ENCODE measurements at regions not wholly inside any gene's neighbourhood (a gene's known extent, or its start where the extent isn't known, plus 50 kb on each side); places are given as distances from the start of the nearest gene placed in this dataset.
A peak's percentile ranks its signal among the peaks of the same experiment; 100 is the strongest.

- Histone ChIP-seq H3K27me3 (ENCODE audit: control insufficient read depth, low read length) (no peaks in the 10 kb centered on the region), H3K4me3 (ENCODE audit: low read length) (no peak overlapping the region), H3K36me3 (ENCODE audit: control insufficient read depth, low read length) (peaks cover 96% of the 10 kb centered on the region), H3K4me2 (ENCODE audit: low read length) (peak overlapping the region; percentile 23; the same call in 1 of the 2 replicates), H3K27ac (ENCODE audit: low read depth, low read length) (no peak overlapping the region), H3K4me1 (ENCODE audit: control insufficient read depth, low read length) (peaks cover 33% of the 10 kb centered on the region), H3F3A (ENCODE audit: control insufficient read depth, insufficient read depth) (peaks cover 13% of the 10 kb centered on the region; the same call in 1 of the 2 replicates), H4K20me1 (ENCODE audit: control insufficient read depth, insufficient read depth, low read depth, low read length) (no peaks in the 10 kb centered on the region), H3K9me2 (replicated peaks; ENCODE audit: control insufficient read depth, low read length) (no peaks in the 10 kb centered on the region), H3K79me2 (ENCODE audit: control insufficient read depth, low read length) (0 out of 2 replicates have a peak, but pooled peaks cover 2% of the 10 kb centered on the region), H3K9me3 (ENCODE audit: control insufficient read depth, insufficient read depth, low read length) (peaks cover 8% of the 10 kb centered on the region)
- no peak for TF ChIP-seq CTCF (IDR thresholded peaks at IDR 0.05; ENCODE audit: low read depth, low read length, poor library complexity, severe bottlenecking)
- TF ChIP-seq EZH2phosphoT487 (IDR thresholded peaks at IDR 0.05; ENCODE audit: borderline replicate concordance, low read length) = no peak
Measured at GRCh38 chr12:25041006-25041741, 92.3 kb upstream of the BCAT1 start.

GRCh38 chr12:25040593-25040992 is 91.7 kb upstream of the BCAT1 start:
- Histone ChIP-seq H3K4me2 (ENCODE audit: low read length) (peak overlapping the region; percentile 23; the same call in 1 of the 2 replicates), H3F3A (ENCODE audit: control insufficient read depth, insufficient read depth) (peaks cover 13% of the 10 kb centered on the region; the same call in 1 of the 2 replicates), H3K9me3 (ENCODE audit: control insufficient read depth, insufficient read depth, low read length) (0 out of 2 replicates have a peak, but pooled peaks cover 3% of the 10 kb centered on the region), H3K4me3 (ENCODE audit: low read length) (no peak overlapping the region), H3K9me2 (replicated peaks; ENCODE audit: control insufficient read depth, low read length) (no peaks in the 10 kb centered on the region), H3K27ac (ENCODE audit: low read depth, low read length) (no peak overlapping the region), H3K79me2 (ENCODE audit: control insufficient read depth, low read length) (0 out of 2 replicates have a peak, but pooled peaks cover 2% of the 10 kb centered on the region), H4K20me1 (ENCODE audit: control insufficient read depth, insufficient read depth, low read depth, low read length) (no peaks in the 10 kb centered on the region), H3K27me3 (ENCODE audit: control insufficient read depth, low read length) (no peaks in the 10 kb centered on the region), H3K4me1 (ENCODE audit: control insufficient read depth, low read length) (peaks cover 33% of the 10 kb centered on the region), H3K36me3 (ENCODE audit: control insufficient read depth, low read length) (peaks cover 96% of the 10 kb centered on the region)
- TF ChIP-seq EZH2phosphoT487 (IDR thresholded peaks at IDR 0.05; ENCODE audit: borderline replicate concordance, low read length) = no peak
- no peak for TF ChIP-seq CTCF (IDR thresholded peaks at IDR 0.05; ENCODE audit: low read depth, low read length, poor library complexity, severe bottlenecking)

GRCh38 chr12:25034676-25035075 is 85.8 kb upstream of the BCAT1 start:
- no peak overlapping the region for H3K4me3 ChIP-seq (ENCODE audit: low read length)
- TF ChIP-seq CTCF (IDR thresholded peaks at IDR 0.05; ENCODE audit: low read depth, low read length, poor library complexity, severe bottlenecking) (no peak), EZH2phosphoT487 (IDR thresholded peaks at IDR 0.05; ENCODE audit: borderline replicate concordance, low read length) (no peak)
- peaks cover 96% of the 10 kb centered on the region for H3K36me3 ChIP-seq (ENCODE audit: control insufficient read depth, low read length)
- no peaks in the 10 kb centered on the region for H3K9me3 ChIP-seq (ENCODE audit: control insufficient read depth, insufficient read depth, low read length)
- no peaks in the 10 kb centered on the region; the same call in 1 of the 2 replicates for H3F3A ChIP-seq (ENCODE audit: control insufficient read depth, insufficient read depth)
- H3K9me2 ChIP-seq (replicated peaks; ENCODE audit: control insufficient read depth, low read length) = no peaks in the 10 kb centered on the region
- H3K79me2 ChIP-seq (ENCODE audit: control insufficient read depth, low read length) = peaks cover 5% of the 10 kb centered on the region; the same call in 1 of the 2 replicates
- H3K27ac ChIP-seq (ENCODE audit: low read depth, low read length) = no peak overlapping the region
- H3K4me2 ChIP-seq (ENCODE audit: low read length) = no peak overlapping the region
- H4K20me1 ChIP-seq (ENCODE audit: control insufficient read depth, insufficient read depth, low read depth, low read length) = no peaks in the 10 kb centered on the region
- H3K4me1 ChIP-seq (ENCODE audit: control insufficient read depth, low read length) = peaks cover under 1% of the 10 kb centered on the region; the same call in 1 of the 2 replicates
- no peaks in the 10 kb centered on the region for H3K27me3 ChIP-seq (ENCODE audit: control insufficient read depth, low read length)
